ENCODE measurements at regions not wholly inside any gene's neighbourhood (a gene's known extent, or its start where the extent isn't known, plus 50 kb on each side); places are given as distances from the start of the nearest gene placed in this dataset.
A peak's percentile ranks its signal among the peaks of the same experiment; 100 is the strongest.

- no peak for ATAC-seq
- TF ChIP-seq CTCF (IDR thresholded peaks at IDR 0.05) = no peak
- intact Hi-C loops (cut with DNase I) = no loop called here
- no peaks in the 10 kb centered on the region for H3K36me3 ChIP-seq
- DNase-seq = no peak
- WGBS, 2 donors = 93 to 95% methylated on average over 3 of the region's 3 CpGs
- H3K9me3 ChIP-seq = peaks cover 0 to 9% (median 3%) of the 10 kb centered on the region in 11 donors
- no peaks in the 10 kb centered on the region for H3K27me3 ChIP-seq
- no peak overlapping the region for H3K4me3 ChIP-seq
- H3K27ac ChIP-seq = no peak overlapping the region
- H3K4me1 ChIP-seq = peaks cover 0 to 25% (median 0%) of the 10 kb centered on the region in 9 donors
Observed at GRCh38 chr6:4586469-4586859, 189.7 kb upstream of the CDYL start.

- intact Hi-C loops (cut with DNase I) = no loop called here
- H3K9me3 ChIP-seq = peaks cover 0 to 15% (median 5%) of the 10 kb centered on the region in 11 donors
- no peak overlapping the region for H3K4me3 ChIP-seq
- DNase-seq (no peak), ATAC-seq (no peak)
- 59 to 74% methylated on average over 5 of the region's 5 CpGs for WGBS, 2 donors
- no peak overlapping the region for H3K27ac ChIP-seq
- no peaks in the 10 kb centered on the region for H3K27me3 ChIP-seq
- H3K36me3 ChIP-seq = no peaks in the 10 kb centered on the region
- no peak for TF ChIP-seq CTCF (IDR thresholded peaks at IDR 0.05)
- peaks cover 0 to 25% (median 0%) of the 10 kb centered on the region in 9 donors for H3K4me1 ChIP-seq
Observed at GRCh38 chr6:4585682-4586468, 190.3 kb upstream of the CDYL start.

GRCh38 chr6:4584801-4585200 is 191.4 kb upstream of the CDYL start:
- Histone ChIP-seq H3K4me3 (no peak overlapping the region), H3K9me3 (peaks cover 0 to 19% (median 5%) of the 10 kb centered on the region in 11 donors), H3K27me3 (no peaks in the 10 kb centered on the region), H3K27ac (no peak overlapping the region), H3K4me1 (peaks cover 0 to 25% (median 0%) of the 10 kb centered on the region in 9 donors), H3K36me3 (no peaks in the 10 kb centered on the region)
- 95 to 99% methylated on average over 5 of the region's 5 CpGs for WGBS, 2 donors
- intact Hi-C loops (cut with DNase I) = no loop called here
- TF ChIP-seq CTCF (IDR thresholded peaks at IDR 0.05) = no peak
- ATAC-seq (no peak), DNase-seq (no peak)

GRCh38 chr6:4582506-4583417 is 193.4 kb upstream of the CDYL start:
- Histone ChIP-seq H3K4me1 (peaks cover 0 to 27% (median 3%) of the 10 kb centered on the region in 9 donors), H3K9me3 (peaks cover 0 to 23% (median 5%) of the 10 kb centered on the region in 11 donors), H3K27ac (peak overlapping the region in 3 of 10 donors; percentile 29 to 59 (median 40)), H3K4me3 (no peak overlapping the region), H3K27me3 (no peaks in the 10 kb centered on the region), H3K36me3 (no peaks in the 10 kb centered on the region)
- ATAC-seq (no peak), DNase-seq (no peak)
- no peak for TF ChIP-seq CTCF (IDR thresholded peaks at IDR 0.05)
- 82% methylated on average over 8 of the region's 8 CpGs for WGBS, 2 donors
- intact Hi-C loops (cut with DNase I) = no loop called here

Data from heart right ventricle (tissue), 16 donors.